SK-N-SH (cell line): ENCODE measurements at regions not wholly inside any gene's neighbourhood (a gene's known extent, or its start where the extent isn't known, plus 50 kb on each side); places are given as distances from the start of the nearest gene placed in this dataset.

ENCODE experiments used
- CHD2 ChIP-seq: fragments of 150-350 bp; IDR thresholded peaks from 2 replicates; pipeline ENCODE4 v1.6.1; 2018; ENCODE audit warnings: low read length; ENCODE audit not compliant: partially characterized antibody
- EP300 ChIP-seq, 2 experiments: IDR thresholded peaks; 2 replicates each; pipeline versions ENCODE4 v1.4.0 to v1.6.1; 2012; ENCODE audit warnings: borderline replicate concordance in 1 of 2, low read depth in 1 of 2, low read length in 1 of 2
- EZH2phosphoT487 ChIP-seq: fragments of 200-600 bp; sonication (generic); IDR thresholded peaks from 2 replicates; pipeline ENCODE4 v1.6.1; 2017; ENCODE audit warnings: low read depth, mixed run types, mild to moderate bottlenecking, antibody characterized with exemption, moderate library complexity, borderline replicate concordance
- FOXJ3 ChIP-seq: sonication (generic); formaldehyde crosslinking; IDR thresholded peaks from 2 replicates; pipeline ENCODE4 v1.5.1; 2020; ENCODE audit warnings: mild to moderate bottlenecking, missing genetic modification reagents
- POLR2AphosphoS5 ChIP-seq: IDR thresholded peaks from 2 replicates; pipeline ENCODE4 v1.6.1; 2012; ENCODE audit warnings: low read depth, low read length
- RAD21 ChIP-seq: IDR thresholded peaks from 2 replicates; pipeline ENCODE4 v1.6.1; 2012; ENCODE audit warnings: mild to moderate bottlenecking, low read length
- SMC3 ChIP-seq: IDR thresholded peaks from 2 replicates; pipeline ENCODE4 v1.6.1; 2012; ENCODE audit warnings: low read depth, low read length, improper control_type of control experiment
- TAF1 ChIP-seq: IDR thresholded peaks from 2 replicates; pipeline ENCODE4 v1.6.1; 2012; ENCODE audit warnings: low read depth, mild to moderate bottlenecking, low read length, moderate library complexity, borderline replicate concordance
- TEAD4 ChIP-seq: IDR thresholded peaks from 2 replicates; pipeline ENCODE4 v1.4.0; 2012; ENCODE audit warnings: mild to moderate bottlenecking, borderline replicate concordance; ENCODE audit not compliant: insufficient read depth
- YY1 ChIP-seq: IDR thresholded peaks from 2 replicates; pipeline ENCODE4 v1.4.0; 2012; ENCODE audit warnings: low read depth, mild to moderate bottlenecking
- TF ChIP-seq, protein P1 (sequence below): fragments of 200-600 bp; sonication (generic); IDR thresholded peaks from 2 replicates; pipeline ENCODE4 v1.6.1; 2017; ENCODE audit warnings: antibody characterized with exemption, mild to moderate bottlenecking, moderate library complexity
- TF ChIP-seq, protein P2 (sequence below): IDR thresholded peaks from 2 replicates; pipeline ENCODE4 v1.6.1; 2012; ENCODE audit warnings: mild to moderate bottlenecking, low read depth, low read length, moderate library complexity
- TF ChIP-seq, protein P3 (sequence below): fragments of 150-350 bp; IDR thresholded peaks from 2 replicates; pipeline ENCODE4 v1.6.1; 2017; ENCODE audit warnings: antibody characterized with exemption, low read length, low read depth, borderline replicate concordance

DNA sequence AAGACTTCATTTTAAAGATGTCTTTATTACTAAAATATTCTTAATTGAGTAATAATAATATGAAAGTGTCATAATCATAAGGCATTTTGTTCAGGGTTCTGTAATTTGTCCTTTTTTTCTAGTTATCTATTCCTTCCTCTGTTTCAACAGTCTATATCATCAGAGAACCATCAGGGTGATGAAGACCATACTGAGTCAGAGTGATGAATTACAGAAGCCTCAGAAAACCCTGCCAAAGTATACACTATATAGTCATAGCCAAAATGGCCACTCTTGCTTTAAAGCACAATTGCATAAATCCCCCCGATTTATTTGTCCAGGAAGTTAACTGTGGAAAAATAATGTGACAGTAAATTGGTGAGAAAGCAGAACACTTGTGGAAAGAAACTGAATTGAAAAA is 735.0 kb downstream of the EPHA7 start:
- TF ChIP-seq EP300 (IDR thresholded peaks at IDR 0.05; ENCODE audit: borderline replicate concordance in 1 of 2, low read depth in 1 of 2, low read length in 1 of 2) (no peak), RAD21 (no peak), TAF1 (no peak), EZH2phosphoT487 (no peak), POLR2AphosphoS5 (no peak), CHD2 (no peak), TEAD4 (no peak), SMC3 (no peak), YY1 (no peak), FOXJ3 (CRISPR knock-in tag) (no peak)
- TF ChIP-seq, protein P1, sequence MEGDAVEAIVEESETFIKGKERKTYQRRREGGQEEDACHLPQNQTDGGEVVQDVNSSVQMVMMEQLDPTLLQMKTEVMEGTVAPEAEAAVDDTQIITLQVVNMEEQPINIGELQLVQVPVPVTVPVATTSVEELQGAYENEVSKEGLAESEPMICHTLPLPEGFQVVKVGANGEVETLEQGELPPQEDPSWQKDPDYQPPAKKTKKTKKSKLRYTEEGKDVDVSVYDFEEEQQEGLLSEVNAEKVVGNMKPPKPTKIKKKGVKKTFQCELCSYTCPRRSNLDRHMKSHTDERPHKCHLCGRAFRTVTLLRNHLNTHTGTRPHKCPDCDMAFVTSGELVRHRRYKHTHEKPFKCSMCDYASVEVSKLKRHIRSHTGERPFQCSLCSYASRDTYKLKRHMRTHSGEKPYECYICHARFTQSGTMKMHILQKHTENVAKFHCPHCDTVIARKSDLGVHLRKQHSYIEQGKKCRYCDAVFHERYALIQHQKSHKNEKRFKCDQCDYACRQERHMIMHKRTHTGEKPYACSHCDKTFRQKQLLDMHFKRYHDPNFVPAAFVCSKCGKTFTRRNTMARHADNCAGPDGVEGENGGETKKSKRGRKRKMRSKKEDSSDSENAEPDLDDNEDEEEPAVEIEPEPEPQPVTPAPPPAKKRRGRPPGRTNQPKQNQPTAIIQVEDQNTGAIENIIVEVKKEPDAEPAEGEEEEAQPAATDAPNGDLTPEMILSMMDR = no peak
- TF ChIP-seq, protein P2, sequence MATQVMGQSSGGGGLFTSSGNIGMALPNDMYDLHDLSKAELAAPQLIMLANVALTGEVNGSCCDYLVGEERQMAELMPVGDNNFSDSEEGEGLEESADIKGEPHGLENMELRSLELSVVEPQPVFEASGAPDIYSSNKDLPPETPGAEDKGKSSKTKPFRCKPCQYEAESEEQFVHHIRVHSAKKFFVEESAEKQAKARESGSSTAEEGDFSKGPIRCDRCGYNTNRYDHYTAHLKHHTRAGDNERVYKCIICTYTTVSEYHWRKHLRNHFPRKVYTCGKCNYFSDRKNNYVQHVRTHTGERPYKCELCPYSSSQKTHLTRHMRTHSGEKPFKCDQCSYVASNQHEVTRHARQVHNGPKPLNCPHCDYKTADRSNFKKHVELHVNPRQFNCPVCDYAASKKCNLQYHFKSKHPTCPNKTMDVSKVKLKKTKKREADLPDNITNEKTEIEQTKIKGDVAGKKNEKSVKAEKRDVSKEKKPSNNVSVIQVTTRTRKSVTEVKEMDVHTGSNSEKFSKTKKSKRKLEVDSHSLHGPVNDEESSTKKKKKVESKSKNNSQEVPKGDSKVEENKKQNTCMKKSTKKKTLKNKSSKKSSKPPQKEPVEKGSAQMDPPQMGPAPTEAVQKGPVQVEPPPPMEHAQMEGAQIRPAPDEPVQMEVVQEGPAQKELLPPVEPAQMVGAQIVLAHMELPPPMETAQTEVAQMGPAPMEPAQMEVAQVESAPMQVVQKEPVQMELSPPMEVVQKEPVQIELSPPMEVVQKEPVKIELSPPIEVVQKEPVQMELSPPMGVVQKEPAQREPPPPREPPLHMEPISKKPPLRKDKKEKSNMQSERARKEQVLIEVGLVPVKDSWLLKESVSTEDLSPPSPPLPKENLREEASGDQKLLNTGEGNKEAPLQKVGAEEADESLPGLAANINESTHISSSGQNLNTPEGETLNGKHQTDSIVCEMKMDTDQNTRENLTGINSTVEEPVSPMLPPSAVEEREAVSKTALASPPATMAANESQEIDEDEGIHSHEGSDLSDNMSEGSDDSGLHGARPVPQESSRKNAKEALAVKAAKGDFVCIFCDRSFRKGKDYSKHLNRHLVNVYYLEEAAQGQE = no peak
- TF ChIP-seq, protein P3, sequence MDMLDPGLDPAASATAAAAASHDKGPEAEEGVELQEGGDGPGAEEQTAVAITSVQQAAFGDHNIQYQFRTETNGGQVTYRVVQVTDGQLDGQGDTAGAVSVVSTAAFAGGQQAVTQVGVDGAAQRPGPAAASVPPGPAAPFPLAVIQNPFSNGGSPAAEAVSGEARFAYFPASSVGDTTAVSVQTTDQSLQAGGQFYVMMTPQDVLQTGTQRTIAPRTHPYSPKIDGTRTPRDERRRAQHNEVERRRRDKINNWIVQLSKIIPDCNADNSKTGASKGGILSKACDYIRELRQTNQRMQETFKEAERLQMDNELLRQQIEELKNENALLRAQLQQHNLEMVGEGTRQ = no peak
